GM12873 (cell line): ENCODE measurements at regions not wholly inside any gene's neighbourhood (a gene's known extent, or its start where the extent isn't known, plus 50 kb on each side); places are given as distances from the start of the nearest gene placed in this dataset.

Source experiments
- CTCF ChIP-seq: IDR thresholded peaks from 2 replicates; pipeline ENCODE4 v1.5.1; 2012; ENCODE audit warnings: low read depth, mild to moderate bottlenecking, moderate library complexity, low read length, control low read depth; ENCODE audit not compliant: insufficient read depth; ENCODE audit errors: missing control alignments

- TF ChIP-seq CTCF: no peak
Measured at GRCh38 chr7:98705626-98706025, 88.5 kb downstream of the NPTX2 start.

- TF ChIP-seq CTCF: no peak
Measured at GRCh38 chr7:98707076-98707475, 90.0 kb downstream of the NPTX2 start.

- no peak for TF ChIP-seq CTCF
Measured at GRCh38 chr7:98711945-98712344, 94.9 kb downstream of the NPTX2 start.

- TF ChIP-seq CTCF: no peak
Measured at GRCh38 chr7:98713165-98713810, 96.2 kb downstream of the NPTX2 start.

- TF ChIP-seq CTCF: no peak
Measured at GRCh38 chr7:98719396-98719795, 102.3 kb downstream of the NPTX2 start.

- no peak for TF ChIP-seq CTCF
Measured at GRCh38 chr7:98722402-98722801, 105.3 kb downstream of the NPTX2 start.

- no peak for TF ChIP-seq CTCF
Measured at GRCh38 chr7:98724591-98724990, 107.5 kb downstream of the NPTX2 start.
